PC-3 (cell line): ENCODE measurements at regions not wholly inside any gene's neighbourhood (a gene's known extent, or its start where the extent isn't known, plus 50 kb on each side); places are given as distances from the start of the nearest gene placed in this dataset.

ENCODE experiments used
- ATAC-seq: fragments of 200-7000 bp; cut with Tn5 transposase; 2 replicates; pipeline ENCODE4 v1.9.1; 2020; ENCODE audit warnings: mild to moderate bottlenecking, moderate library complexity
- BruUV-seq: library from RNA; stranded (reverse); fragments of 400-500 nt; replicated peaks from 2 replicates; lab custom pipeline; 2021; lab: Mats Ljungman, UMichigan
- CTCF ChIA-PET: fragments of 300-600 bp; sonication (Branson Sonifier 250); formaldehyde crosslinking; loops from one replicate; lab custom pipeline; 2022; ENCODE audit warnings: antibody characterized with exemption; lab: Charles Lee
- POLR2A ChIA-PET: fragments of 300-600 bp; sonication (Branson Sonifier 250); formaldehyde crosslinking; loops from one replicate; lab custom pipeline; 2022; ENCODE audit warnings: antibody characterized with exemption; ENCODE audit not compliant: unreplicated experiment; lab: Charles Lee
- DNase-seq: peaks from one replicate; pipeline ENCODE4 v3.0.0-alpha.2; 2015
- H2AFZ ChIP-seq: fragments of 300-600 bp; sonication (generic); 2 replicates; pipeline ENCODE4 v1.6.0; 2016; ENCODE audit warnings: antibody characterized with exemption, low read length
- H3F3A ChIP-seq: fragments of 300-600 bp; sonication (generic); one replicate; pipeline ENCODE4 v1.6.0; 2017; ENCODE audit warnings: antibody characterized with exemption, low read length, control low read depth, mild to moderate bottlenecking; ENCODE audit not compliant: unreplicated experiment
- H3K27ac ChIP-seq: fragments of 300-600 bp; sonication (generic); 2 replicates; pipeline ENCODE4 v1.5.1; 2016; ENCODE audit warnings: mild to moderate bottlenecking, low read length
- H3K27me3 ChIP-seq: fragments of 300-600 bp; sonication (generic); 2 replicates; pipeline ENCODE4 v1.6.1; 2016; ENCODE audit warnings: low read length, mixed read lengths
- H3K36me3 ChIP-seq: fragments of 300-600 bp; sonication (generic); 2 replicates; pipeline ENCODE4 v1.6.1; 2016; ENCODE audit warnings: low read depth, mixed run types, low read length, mixed read lengths
- H3K4me1 ChIP-seq: fragments of 300-600 bp; sonication (generic); 2 replicates; pipeline ENCODE4 v1.5.1; 2016; ENCODE audit warnings: low read length; ENCODE audit not compliant: insufficient read depth
- H3K4me2 ChIP-seq: fragments of 300-600 bp; sonication (generic); 2 replicates; pipeline ENCODE4 v1.6.0; 2016; ENCODE audit warnings: low read length
- H3K4me3 ChIP-seq: fragments of 300-600 bp; sonication (generic); 2 replicates; pipeline ENCODE4 v1.5.1; 2016; ENCODE audit warnings: mild to moderate bottlenecking, low read length, mixed read lengths
- H3K79me2 ChIP-seq: fragments of 300-600 bp; sonication (generic); 2 replicates; pipeline ENCODE4 v1.6.1; 2017; ENCODE audit warnings: low read length, mixed read lengths
- H3K9ac ChIP-seq: fragments of 300-600 bp; sonication (generic); 2 replicates; pipeline ENCODE4 v1.6.0; 2016; ENCODE audit warnings: mild to moderate bottlenecking, low read length
- H3K9me2 ChIP-seq: fragments of 300-600 bp; sonication (generic); replicated peaks from 2 replicates; pipeline ENCODE4 v1.6.1; 2016; ENCODE audit warnings: mixed run types, low read length, mixed read lengths
- H3K9me3 ChIP-seq: fragments of 300-600 bp; sonication (generic); 2 replicates; pipeline ENCODE4 v1.6.1; 2016; ENCODE audit warnings: low read length, mixed read lengths
- H4K20me1 ChIP-seq: fragments of 300-600 bp; sonication (generic); 2 replicates; pipeline ENCODE4 v1.6.1; 2016; ENCODE audit warnings: low read length, mixed read lengths
- EZH2 ChIP-seq: fragments of 300-600 bp; sonication (generic); IDR thresholded peaks from one replicate; pipeline ENCODE4 v1.6.1; 2017; ENCODE audit warnings: antibody characterized with exemption, mild to moderate bottlenecking, low read length; ENCODE audit not compliant: unreplicated experiment
- EZH2phosphoT487 ChIP-seq: fragments of 300-600 bp; sonication (generic); IDR thresholded peaks from 2 replicates; pipeline ENCODE4 v1.6.1; 2018; ENCODE audit warnings: mild to moderate bottlenecking, antibody characterized with exemption, low read length, borderline replicate concordance
- intact Hi-C: fragments of 100-400 bp; cut with micrococcal nuclease; formaldehyde crosslinking; loops from 2 replicates; pipeline ENCODE4 v1.9.0; 2023
- TF ChIP-seq, protein P1 (sequence below): fragments of 300-600 bp; sonication (generic); conservative IDR thresholded peaks from 2 replicates; pipeline ENCODE4 v1.5.1; 2017; ENCODE audit warnings: antibody characterized with exemption, low read depth, mild to moderate bottlenecking, low read length

DNA sequence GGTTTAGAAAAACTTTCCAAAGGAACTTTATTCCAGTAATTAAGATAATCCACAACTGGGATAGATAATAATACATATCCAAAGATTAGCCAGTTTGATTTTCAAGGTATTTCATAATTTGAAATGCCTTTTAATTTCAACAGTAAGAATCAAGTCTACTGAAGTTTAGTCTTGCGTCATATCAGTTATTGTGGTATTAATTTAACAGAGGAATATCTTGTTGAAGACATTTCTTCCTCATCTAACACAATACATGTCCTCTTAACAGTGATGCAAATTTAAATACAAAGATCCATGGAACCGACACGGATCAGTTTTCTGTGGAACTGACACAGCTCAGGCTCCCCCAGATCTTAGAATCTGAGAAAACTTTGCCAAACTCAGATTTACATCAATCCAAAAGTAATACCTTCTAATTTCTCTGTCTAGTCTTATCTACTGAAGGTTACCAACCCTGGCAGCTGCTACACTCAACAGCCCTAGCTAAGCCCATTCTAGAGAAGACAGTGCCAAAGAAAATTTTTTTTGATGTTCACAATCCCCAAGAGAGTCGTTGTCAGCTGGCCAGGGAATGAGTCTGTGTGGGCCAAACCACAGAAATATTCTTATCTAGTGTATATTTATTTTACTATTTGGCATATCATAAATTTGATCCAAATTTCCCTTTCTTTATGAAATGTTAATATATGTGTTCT, 365.2 kb upstream of the MEOX2 start:
- ChIA-PET CTCF (no interaction called here), POLR2A (no interaction called here)
- BruUV-seq = no TSS peak
- H3K27ac ChIP-seq = no peak overlapping the region
- no peak for TF ChIP-seq EZH2phosphoT487
- TF ChIP-seq EZH2 = no peak
- TF ChIP-seq, protein P1, sequence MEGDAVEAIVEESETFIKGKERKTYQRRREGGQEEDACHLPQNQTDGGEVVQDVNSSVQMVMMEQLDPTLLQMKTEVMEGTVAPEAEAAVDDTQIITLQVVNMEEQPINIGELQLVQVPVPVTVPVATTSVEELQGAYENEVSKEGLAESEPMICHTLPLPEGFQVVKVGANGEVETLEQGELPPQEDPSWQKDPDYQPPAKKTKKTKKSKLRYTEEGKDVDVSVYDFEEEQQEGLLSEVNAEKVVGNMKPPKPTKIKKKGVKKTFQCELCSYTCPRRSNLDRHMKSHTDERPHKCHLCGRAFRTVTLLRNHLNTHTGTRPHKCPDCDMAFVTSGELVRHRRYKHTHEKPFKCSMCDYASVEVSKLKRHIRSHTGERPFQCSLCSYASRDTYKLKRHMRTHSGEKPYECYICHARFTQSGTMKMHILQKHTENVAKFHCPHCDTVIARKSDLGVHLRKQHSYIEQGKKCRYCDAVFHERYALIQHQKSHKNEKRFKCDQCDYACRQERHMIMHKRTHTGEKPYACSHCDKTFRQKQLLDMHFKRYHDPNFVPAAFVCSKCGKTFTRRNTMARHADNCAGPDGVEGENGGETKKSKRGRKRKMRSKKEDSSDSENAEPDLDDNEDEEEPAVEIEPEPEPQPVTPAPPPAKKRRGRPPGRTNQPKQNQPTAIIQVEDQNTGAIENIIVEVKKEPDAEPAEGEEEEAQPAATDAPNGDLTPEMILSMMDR = no peak
- no peak overlapping the region for H3K4me3 ChIP-seq
- no peaks in the 10 kb centered on the region for H3K4me1 ChIP-seq
- H3K9ac ChIP-seq = no peak overlapping the region
- no peak overlapping the region for H2AFZ ChIP-seq
- no peak for DNase-seq
- no peaks in the 10 kb centered on the region for H3K9me3 ChIP-seq
- H4K20me1 ChIP-seq = no peaks in the 10 kb centered on the region
- ATAC-seq = no peak
- 0 out of 2 replicates have a peak, but pooled peaks cover 6% of the 10 kb centered on the region for H3K27me3 ChIP-seq
- H3K9me2 ChIP-seq = no peaks in the 10 kb centered on the region
- H3K36me3 ChIP-seq = no peaks in the 10 kb centered on the region
- no peaks in the 10 kb centered on the region for H3F3A ChIP-seq
- intact Hi-C loops = no loop called here
- no peak overlapping the region for H3K4me2 ChIP-seq
- no peaks in the 10 kb centered on the region for H3K79me2 ChIP-seq

DNA sequence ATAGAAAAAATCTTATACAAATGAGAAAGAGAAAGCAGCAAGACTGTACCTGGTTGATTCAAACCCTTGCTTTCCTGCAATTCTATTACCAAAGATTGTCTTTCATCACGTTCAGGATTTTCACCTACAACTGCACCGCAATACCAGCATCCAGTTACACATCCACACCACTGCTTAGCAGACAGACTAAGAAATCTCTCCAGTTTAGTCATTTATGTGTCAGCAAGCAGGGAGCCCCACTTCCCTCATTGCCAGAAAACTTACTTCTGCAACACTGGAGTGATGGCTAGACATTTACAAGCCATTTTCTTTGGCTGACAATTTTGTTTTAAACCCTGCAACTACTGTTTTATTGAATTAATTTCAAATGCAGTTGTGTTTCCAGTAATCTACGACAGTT, 359.6 kb upstream of the MEOX2 start:
- H3K9me2 ChIP-seq = no peaks in the 10 kb centered on the region
- intact Hi-C loops = no loop called here
- no peak overlapping the region for H3K27ac ChIP-seq
- H3K4me2 ChIP-seq = no peak overlapping the region
- TF ChIP-seq, protein P1 = no peak
- TF ChIP-seq EZH2 (no peak), EZH2phosphoT487 (no peak)
- no peak overlapping the region for H3K9ac ChIP-seq
- ATAC-seq (no peak), DNase-seq (no peak)
- BruUV-seq = no TSS peak
- CTCF ChIA-PET = no interaction called here
- H3K4me3 ChIP-seq = no peak overlapping the region
- no peaks in the 10 kb centered on the region for H4K20me1 ChIP-seq
- H3K36me3 ChIP-seq = no peaks in the 10 kb centered on the region
- H3K9me3 ChIP-seq = no peaks in the 10 kb centered on the region
- H2AFZ ChIP-seq = no peak overlapping the region
- no peaks in the 10 kb centered on the region for H3F3A ChIP-seq
- H3K27me3 ChIP-seq = 0 out of 2 replicates have a peak, but pooled peaks cover 6% of the 10 kb centered on the region
- POLR2A ChIA-PET = no interaction called here
- no peaks in the 10 kb centered on the region for H3K79me2 ChIP-seq
- no peaks in the 10 kb centered on the region for H3K4me1 ChIP-seq

DNA sequence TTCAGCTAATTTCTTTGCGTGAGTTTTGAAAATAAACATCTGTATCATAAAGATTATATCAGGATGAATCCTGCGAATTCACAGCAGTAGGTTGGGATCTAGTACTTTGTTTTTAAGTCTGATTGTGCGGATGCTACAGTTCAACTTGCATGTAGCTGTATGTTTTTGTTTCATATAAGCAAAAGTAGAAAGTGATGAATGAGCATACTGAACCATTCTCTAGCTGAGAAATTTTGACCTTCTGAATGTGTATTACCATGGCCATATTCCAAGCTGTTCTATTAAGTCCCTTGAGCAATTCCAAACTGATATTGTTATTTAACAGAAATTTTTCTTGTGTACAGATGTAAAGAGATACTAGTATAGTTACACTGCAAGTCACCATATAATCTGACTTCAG, 358.8 kb upstream of the MEOX2 start:
- Histone ChIP-seq H3K27ac (no peak overlapping the region), H3K9me2 (no peaks in the 10 kb centered on the region), H3K4me1 (no peaks in the 10 kb centered on the region), H3K27me3 (0 out of 2 replicates have a peak, but pooled peaks cover 6% of the 10 kb centered on the region), H2AFZ (no peak overlapping the region), H3K36me3 (no peaks in the 10 kb centered on the region), H3F3A (no peaks in the 10 kb centered on the region), H4K20me1 (no peaks in the 10 kb centered on the region), H3K9ac (no peak overlapping the region), H3K79me2 (no peaks in the 10 kb centered on the region), H3K4me3 (no peak overlapping the region), H3K4me2 (no peak overlapping the region), H3K9me3 (no peaks in the 10 kb centered on the region)
- ATAC-seq = no peak
- POLR2A ChIA-PET = no interaction called here
- no TSS peak for BruUV-seq
- intact Hi-C loops = no loop called here
- CTCF ChIA-PET = no interaction called here
- TF ChIP-seq EZH2phosphoT487 = no peak
- TF ChIP-seq, protein P1 = no peak
- no peak for DNase-seq
